Fibroblast of lung (primary cell): ENCODE measurements at regions not wholly inside any gene's neighbourhood (a gene's known extent, or its start where the extent isn't known, plus 50 kb on each side); places are given as distances from the start of the nearest gene placed in this dataset.

ENCODE experiments used
- DNase-seq, 2 donors: peaks; one replicate each; pipeline versions ENCODE4 v3.0.0 to v3.0.0-alpha.2; 2010; ENCODE audit warnings: low read depth in 2 of 2
- H2AFZ ChIP-seq: 2 replicates; pipeline ENCODE4 v1.5.1; 2012; ENCODE audit warnings: low read length, control low read depth, inconsistent platforms
- H3K27ac ChIP-seq: 2 replicates; pipeline ENCODE4 v1.5.1; 2011; ENCODE audit warnings: low read length, control low read depth; ENCODE audit not compliant: insufficient read depth
- H3K27me3 ChIP-seq: 2 replicates; pipeline ENCODE4 v1.5.1; 2011; ENCODE audit warnings: mild to moderate bottlenecking, low read length; ENCODE audit not compliant: control insufficient read depth, insufficient read depth
- H3K36me3 ChIP-seq: 2 replicates; pipeline ENCODE4 v1.5.1; 2011; ENCODE audit warnings: low read length; ENCODE audit not compliant: control insufficient read depth, insufficient read depth
- H3K4me1 ChIP-seq: 2 replicates; pipeline ENCODE4 v1.5.1; 2011; ENCODE audit warnings: low read length; ENCODE audit not compliant: control insufficient read depth, insufficient read depth; ENCODE audit errors: extremely low read depth
- H3K4me2 ChIP-seq: 2 replicates; pipeline ENCODE4 v1.5.1; 2011; ENCODE audit warnings: low read length, control low read depth; ENCODE audit not compliant: insufficient read depth; ENCODE audit errors: extremely low read depth
- H3K4me3 ChIP-seq, 4 experiments: fragments of 200-600 bp in 1 of 4; sonication (generic) in 1 of 4; replicated peaks in 1 of 4; 2 replicates each; pipeline ENCODE4 v1.5.1; 2011 to 2016; ENCODE audit warnings: low read length in 4 of 4, low read depth in 3 of 4, mild to moderate bottlenecking in 3 of 4, control low read depth in 2 of 4, inconsistent platforms in 1 of 4, mixed read lengths in 1 of 4; ENCODE audit not compliant: insufficient read depth in 1 of 4; ENCODE audit errors: control extremely low read depth in 1 of 4
- H3K79me2 ChIP-seq: 2 replicates; pipeline ENCODE4 v1.5.1; 2012; ENCODE audit warnings: mild to moderate bottlenecking, low read length, inconsistent platforms; ENCODE audit not compliant: control insufficient read depth, insufficient read depth
- H3K9ac ChIP-seq: 2 replicates; pipeline ENCODE4 v1.5.1; 2011; ENCODE audit warnings: mild to moderate bottlenecking, low read length, control low read depth; ENCODE audit not compliant: insufficient read depth
- H3K9me3 ChIP-seq: 2 replicates; pipeline ENCODE4 v1.5.1; 2012; ENCODE audit warnings: low read depth, low read length; ENCODE audit not compliant: control insufficient read depth, insufficient read depth
- H4K20me1 ChIP-seq: 2 replicates; pipeline ENCODE4 v1.5.1; 2011; ENCODE audit warnings: low read length; ENCODE audit not compliant: control insufficient read depth, insufficient read depth; ENCODE audit errors: extremely low read depth
- EZH2 ChIP-seq: IDR thresholded peaks from 2 replicates; pipeline ENCODE4 v1.5.1; 2012; ENCODE audit warnings: low read length, control low read depth, mild to moderate bottlenecking; ENCODE audit errors: missing control alignments
- TF ChIP-seq, protein P1 (sequence below), 2 donors: IDR thresholded peaks in 1 of 2; conservative IDR thresholded peaks in 1 of 2; 1 replicate in 1 of 2; 2 replicates in 1 of 2; pipeline ENCODE4 v1.5.1; 2011 to 2012; ENCODE audit warnings: low read length in 2 of 2, control low read depth in 1 of 2, inconsistent platforms in 1 of 2, low read depth in 1 of 2, mild to moderate bottlenecking in 1 of 2

DNA sequence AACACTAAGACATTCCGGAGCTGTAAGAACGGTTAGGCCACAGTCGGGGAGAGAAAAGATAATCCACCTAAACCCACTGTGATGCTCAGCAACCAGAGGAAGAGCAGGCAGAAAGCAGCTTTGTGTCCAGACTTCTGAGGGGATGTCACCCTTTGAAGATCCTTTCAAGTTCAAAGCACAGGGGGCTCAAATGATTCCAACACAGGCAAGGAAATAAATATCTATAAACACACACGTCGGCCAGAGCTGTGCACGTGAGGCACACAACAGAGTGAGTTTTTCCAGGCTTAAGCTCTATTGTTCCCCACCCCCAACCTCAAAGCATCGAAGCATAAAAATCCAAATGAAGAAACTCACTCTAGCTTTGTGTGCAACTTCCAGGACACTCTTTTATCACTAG is 479.0 kb downstream of the DISC1 start:
- Histone ChIP-seq H3K4me2 (no peak overlapping the region), H3K9me3 (no peaks in the 10 kb centered on the region), H3K27me3 (no peaks in the 10 kb centered on the region), H3K27ac (no peak overlapping the region), H4K20me1 (no peaks in the 10 kb centered on the region), H2AFZ (no peak overlapping the region), H3K9ac (no peak overlapping the region), H3K4me3 (no peak overlapping the region), H3K36me3 (no peaks in the 10 kb centered on the region), H3K4me1 (no peaks in the 10 kb centered on the region), H3K79me2 (no peaks in the 10 kb centered on the region)
- no peak for DNase-seq
- TF ChIP-seq EZH2 = no peak
- TF ChIP-seq, protein P1, sequence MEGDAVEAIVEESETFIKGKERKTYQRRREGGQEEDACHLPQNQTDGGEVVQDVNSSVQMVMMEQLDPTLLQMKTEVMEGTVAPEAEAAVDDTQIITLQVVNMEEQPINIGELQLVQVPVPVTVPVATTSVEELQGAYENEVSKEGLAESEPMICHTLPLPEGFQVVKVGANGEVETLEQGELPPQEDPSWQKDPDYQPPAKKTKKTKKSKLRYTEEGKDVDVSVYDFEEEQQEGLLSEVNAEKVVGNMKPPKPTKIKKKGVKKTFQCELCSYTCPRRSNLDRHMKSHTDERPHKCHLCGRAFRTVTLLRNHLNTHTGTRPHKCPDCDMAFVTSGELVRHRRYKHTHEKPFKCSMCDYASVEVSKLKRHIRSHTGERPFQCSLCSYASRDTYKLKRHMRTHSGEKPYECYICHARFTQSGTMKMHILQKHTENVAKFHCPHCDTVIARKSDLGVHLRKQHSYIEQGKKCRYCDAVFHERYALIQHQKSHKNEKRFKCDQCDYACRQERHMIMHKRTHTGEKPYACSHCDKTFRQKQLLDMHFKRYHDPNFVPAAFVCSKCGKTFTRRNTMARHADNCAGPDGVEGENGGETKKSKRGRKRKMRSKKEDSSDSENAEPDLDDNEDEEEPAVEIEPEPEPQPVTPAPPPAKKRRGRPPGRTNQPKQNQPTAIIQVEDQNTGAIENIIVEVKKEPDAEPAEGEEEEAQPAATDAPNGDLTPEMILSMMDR (conservative IDR thresholded peaks at IDR 0.05 in 1 of 2, IDR thresholded peaks at IDR 0.05 in 1 of 2; ENCODE audit: low read depth in 1 of 2, low read length in 2 of 2) = no peak

DNA sequence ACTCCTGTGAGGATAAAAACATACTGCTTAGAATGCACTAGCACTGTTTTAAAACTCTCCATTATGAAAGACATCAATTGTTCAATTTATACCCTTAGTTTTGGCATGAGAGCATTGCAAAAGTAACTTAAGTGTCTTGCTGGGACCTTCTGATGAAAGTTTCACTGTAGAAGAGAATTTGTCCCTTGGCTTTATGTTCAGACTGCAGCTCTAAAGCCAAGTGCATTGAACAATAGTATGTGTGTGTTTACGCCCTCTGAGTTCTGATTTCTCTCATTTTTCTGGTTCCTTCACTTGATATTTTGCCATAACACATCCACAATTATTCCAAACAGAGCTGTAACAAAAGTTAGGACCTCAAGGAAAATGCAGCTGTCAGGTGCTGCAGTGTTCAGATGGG is 474.6 kb downstream of the DISC1 start:
- Histone ChIP-seq H3K27ac (no peak overlapping the region), H3K9me3 (no peaks in the 10 kb centered on the region), H3K9ac (no peak overlapping the region), H2AFZ (no peak overlapping the region), H3K4me3 (no peak overlapping the region), H3K36me3 (no peaks in the 10 kb centered on the region), H3K4me2 (no peak overlapping the region), H3K4me1 (no peaks in the 10 kb centered on the region), H4K20me1 (no peaks in the 10 kb centered on the region), H3K27me3 (no peaks in the 10 kb centered on the region), H3K79me2 (no peaks in the 10 kb centered on the region)
- TF ChIP-seq, protein P1 (conservative IDR thresholded peaks at IDR 0.05 in 1 of 2, IDR thresholded peaks at IDR 0.05 in 1 of 2; ENCODE audit: low read depth in 1 of 2, low read length in 2 of 2) = no peak
- DNase-seq = no peak

DNA sequence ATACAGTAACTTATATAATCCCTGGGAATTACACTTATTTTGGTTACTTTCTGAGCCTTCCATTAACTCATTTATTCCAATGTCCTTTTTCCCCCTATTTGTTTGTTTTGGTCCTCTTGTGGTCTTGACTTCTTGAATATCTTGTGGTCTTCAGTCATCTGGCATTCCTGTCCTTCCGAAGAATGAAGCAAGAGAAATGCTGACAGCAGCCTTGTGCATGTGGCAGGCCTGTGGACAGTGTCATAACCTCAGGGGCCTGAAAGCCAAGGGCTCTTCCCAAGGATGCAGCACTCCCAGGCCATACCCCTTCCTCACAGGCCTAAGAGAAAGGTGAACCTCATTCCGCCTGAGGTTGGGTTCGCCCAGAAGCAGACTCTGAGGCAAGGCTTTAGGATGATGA is 470.2 kb downstream of the DISC1 start:
- Histone ChIP-seq H3K9me3 (no peaks in the 10 kb centered on the region), H3K9ac (no peak overlapping the region), H3K4me2 (no peak overlapping the region), H3K27ac (no peak overlapping the region), H3K79me2 (no peaks in the 10 kb centered on the region), H4K20me1 (no peaks in the 10 kb centered on the region), H3K36me3 (no peaks in the 10 kb centered on the region), H3K4me1 (no peaks in the 10 kb centered on the region), H2AFZ (no peak overlapping the region), H3K4me3 (no peak overlapping the region), H3K27me3 (no peaks in the 10 kb centered on the region)
- DNase-seq = no peak
- no peak for TF ChIP-seq EZH2
- TF ChIP-seq, protein P1 (conservative IDR thresholded peaks at IDR 0.05 in 1 of 2, IDR thresholded peaks at IDR 0.05 in 1 of 2; ENCODE audit: low read depth in 1 of 2, low read length in 2 of 2) = no peak
